Tibial artery (tissue), 4 donors: ENCODE measurements at regions not wholly inside any gene's neighbourhood (a gene's known extent, or its start where the extent isn't known, plus 50 kb on each side); places are given as distances from the start of the nearest gene placed in this dataset.

Source experiments
- DNase-seq, 2 donors: peaks; one replicate each; pipeline ENCODE4 v3.0.0-alpha.2; 2019
- H3K27ac ChIP-seq, 2 donors: fragments of 200-600 bp; sonication (generic) in 1 of 2; 1 replicate in 1 of 2; 2 replicates in 1 of 2; pipeline ENCODE4 v1.5.1; 2018 to 2019; ENCODE audit warnings: mild to moderate bottlenecking in 1 of 2
- H3K27me3 ChIP-seq, 2 donors: fragments of 200-600 bp; sonication (generic) in 1 of 2; one replicate each; pipeline versions ENCODE4 v1.5.1 to v1.6.0; 2016 to 2019
- H3K36me3 ChIP-seq, 3 donors: fragments of 200-600 bp; sonication (generic) in 2 of 3; one replicate each; pipeline ENCODE4 v1.5.1; 2016 to 2019; ENCODE audit warnings: mild to moderate bottlenecking in 2 of 3
- H3K4me1 ChIP-seq, 4 donors: fragments of 200-600 bp; sonication (generic) in 2 of 4; 1 replicate in 3 of 4; 2 replicates in 1 of 4; pipeline ENCODE4 v1.5.1; 2016 to 2019
- H3K4me3 ChIP-seq, 2 donors: fragments of 200-600 bp; sonication (generic) in 1 of 2; 1 replicate in 1 of 2; 2 replicates in 1 of 2; pipeline ENCODE4 v1.5.1; 2018 to 2019; ENCODE audit warnings: mild to moderate bottlenecking in 2 of 2
- H3K9me3 ChIP-seq, 3 donors: fragments of 200-600 bp; sonication (generic) in 1 of 3; one replicate each; pipeline ENCODE4 v1.5.1; 2016 to 2019
- intact Hi-C: fragments of 100-400 bp; cut with DNase I; formaldehyde crosslinking; loops from one replicate; pipeline ENCODE4 v1.15.0; 2023; ENCODE audit warnings: low total_unique reads
- TF ChIP-seq, protein P1 (sequence below), 2 experiments: fragments of 200-600 bp in 1 of 2; fragments of 450-650 bp in 1 of 2; IDR thresholded peaks; one replicate each; pipeline ENCODE4 v1.5.1; 2017 to 2019; ENCODE audit warnings: antibody characterized with exemption in 2 of 2, mild to moderate bottlenecking in 1 of 2, moderate library complexity in 1 of 2

DNA sequence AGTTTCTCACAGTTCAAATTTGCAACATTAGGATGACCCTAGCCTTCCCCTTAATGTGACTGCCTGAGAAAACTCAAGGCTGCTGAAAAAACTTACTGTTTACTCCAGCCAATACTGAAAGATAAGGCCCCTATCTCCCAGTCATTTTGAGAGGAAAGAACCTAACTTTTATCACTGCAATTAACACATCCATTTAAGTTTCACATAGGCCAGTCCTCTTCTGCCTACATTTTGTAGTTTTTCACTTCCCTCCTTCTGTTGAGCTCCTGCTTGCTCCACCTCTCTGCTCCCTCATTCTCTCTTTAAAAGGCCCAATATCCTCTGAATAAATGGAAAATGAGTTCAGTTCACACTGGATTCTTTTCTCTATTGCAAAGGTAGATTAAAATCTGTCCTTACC, 1996.2 kb upstream of the FLRT2 start:
- Histone ChIP-seq H3K9me3 (no peaks in the 10 kb centered on the region), H3K27me3 (no peaks in the 10 kb centered on the region), H3K36me3 (no peaks in the 10 kb centered on the region), H3K27ac (no peak overlapping the region), H3K4me1 (no peaks in the 10 kb centered on the region), H3K4me3 (no peak overlapping the region)
- TF ChIP-seq, protein P1, sequence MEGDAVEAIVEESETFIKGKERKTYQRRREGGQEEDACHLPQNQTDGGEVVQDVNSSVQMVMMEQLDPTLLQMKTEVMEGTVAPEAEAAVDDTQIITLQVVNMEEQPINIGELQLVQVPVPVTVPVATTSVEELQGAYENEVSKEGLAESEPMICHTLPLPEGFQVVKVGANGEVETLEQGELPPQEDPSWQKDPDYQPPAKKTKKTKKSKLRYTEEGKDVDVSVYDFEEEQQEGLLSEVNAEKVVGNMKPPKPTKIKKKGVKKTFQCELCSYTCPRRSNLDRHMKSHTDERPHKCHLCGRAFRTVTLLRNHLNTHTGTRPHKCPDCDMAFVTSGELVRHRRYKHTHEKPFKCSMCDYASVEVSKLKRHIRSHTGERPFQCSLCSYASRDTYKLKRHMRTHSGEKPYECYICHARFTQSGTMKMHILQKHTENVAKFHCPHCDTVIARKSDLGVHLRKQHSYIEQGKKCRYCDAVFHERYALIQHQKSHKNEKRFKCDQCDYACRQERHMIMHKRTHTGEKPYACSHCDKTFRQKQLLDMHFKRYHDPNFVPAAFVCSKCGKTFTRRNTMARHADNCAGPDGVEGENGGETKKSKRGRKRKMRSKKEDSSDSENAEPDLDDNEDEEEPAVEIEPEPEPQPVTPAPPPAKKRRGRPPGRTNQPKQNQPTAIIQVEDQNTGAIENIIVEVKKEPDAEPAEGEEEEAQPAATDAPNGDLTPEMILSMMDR (IDR thresholded peaks at IDR 0.05): no peak
- intact Hi-C loops: no loop called here
- DNase-seq: no peak

- no peaks in the 10 kb centered on the region for H3K9me3 ChIP-seq
Measured at GRCh38 chr14:83534995-83535394, 1994.9 kb upstream of the FLRT2 start.

GRCh38 chr14:83535444-83535843, 1994.5 kb upstream of the FLRT2 start:
- no peaks in the 10 kb centered on the region for H3K9me3 ChIP-seq
- TF ChIP-seq, protein P1 (IDR thresholded peaks at IDR 0.05): no peak
- DNase-seq: no peak
- no peaks in the 10 kb centered on the region for H3K4me1 ChIP-seq
- no peaks in the 10 kb centered on the region for H3K27me3 ChIP-seq
- intact Hi-C loops: no loop called here
- no peak overlapping the region for H3K4me3 ChIP-seq
- H3K36me3 ChIP-seq: no peaks in the 10 kb centered on the region
- no peak overlapping the region for H3K27ac ChIP-seq

More at GRCh38 chr14:83534995-83535394, 1994.9 kb upstream of the FLRT2 start:
- Histone ChIP-seq H3K4me3 (no peak overlapping the region), H3K27ac (no peak overlapping the region), H3K4me1 (no peaks in the 10 kb centered on the region), H3K36me3 (no peaks in the 10 kb centered on the region), H3K27me3 (no peaks in the 10 kb centered on the region)
- intact Hi-C loops: no loop called here
- TF ChIP-seq, protein P1 (IDR thresholded peaks at IDR 0.05): no peak
- no peak for DNase-seq

GRCh38 chr14:83541147-83541546, 1988.8 kb upstream of the FLRT2 start:
- TF ChIP-seq, protein P1 (IDR thresholded peaks at IDR 0.05): no peak
- Histone ChIP-seq H3K36me3 (no peaks in the 10 kb centered on the region), H3K27me3 (no peaks in the 10 kb centered on the region), H3K27ac (no peak overlapping the region), H3K4me1 (no peaks in the 10 kb centered on the region), H3K4me3 (no peak overlapping the region), H3K9me3 (no peaks in the 10 kb centered on the region)
- intact Hi-C loops: no loop called here
- DNase-seq: no peak

DNA sequence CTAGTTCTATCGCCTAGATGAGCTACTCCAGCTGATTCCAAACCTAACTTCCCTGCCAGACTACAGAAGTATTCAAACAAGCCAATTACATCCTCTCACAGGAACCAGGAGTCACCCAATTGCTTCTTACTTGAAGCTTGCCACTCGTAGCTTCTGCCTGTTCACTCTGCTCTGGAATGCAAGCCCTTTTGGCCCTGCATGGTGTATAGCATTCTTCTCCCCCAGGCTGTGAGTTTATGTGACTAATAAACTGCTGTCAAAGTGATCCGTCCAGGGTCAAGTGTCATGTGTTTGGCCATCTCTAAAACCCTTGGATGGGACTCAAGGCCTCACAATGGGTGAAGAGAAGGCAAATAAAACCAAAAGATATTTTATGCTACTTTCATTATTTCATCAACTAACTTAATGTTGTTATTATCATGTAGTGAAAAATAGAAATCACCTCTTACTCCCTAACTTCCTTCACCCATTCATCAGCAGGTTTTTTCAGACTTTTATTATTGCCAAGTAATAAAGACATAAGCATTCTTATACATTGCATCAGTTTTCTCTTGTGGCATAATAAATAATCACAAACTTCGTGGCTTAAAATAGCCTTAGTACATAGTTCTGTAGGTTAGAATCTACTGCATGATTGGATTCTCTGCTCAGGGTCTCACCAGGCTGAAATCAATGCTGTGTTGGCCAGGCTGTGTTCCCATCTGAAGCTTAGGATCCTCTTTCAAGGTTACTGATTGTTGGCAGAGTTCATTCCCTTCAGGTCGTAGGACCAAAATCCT, 1981.7 kb upstream of the FLRT2 start:
- H3K9me3 ChIP-seq: no peaks in the 10 kb centered on the region
- H3K27ac ChIP-seq: no peak overlapping the region
- no peaks in the 10 kb centered on the region for H3K4me1 ChIP-seq
- H3K27me3 ChIP-seq: no peaks in the 10 kb centered on the region
- no peak for DNase-seq
- intact Hi-C loops: no loop called here
- H3K4me3 ChIP-seq: no peak overlapping the region
- H3K36me3 ChIP-seq: no peaks in the 10 kb centered on the region
- TF ChIP-seq, protein P1 (IDR thresholded peaks at IDR 0.05): no peak
